Mesothelial cell of epicardium (in vitro differentiated cells): ENCODE measurements at regions not wholly inside any gene's neighbourhood (a gene's known extent, or its start where the extent isn't known, plus 50 kb on each side); places are given as distances from the start of the nearest gene placed in this dataset.

Experiments used
- DNase-seq, 2 experiments: peaks; one replicate each; pipeline ENCODE4 v3.0.0; 2021; ENCODE audit warnings: low spot score in 2 of 2; ENCODE audit not compliant: unreplicated experiment in 2 of 2
- H3K27ac Mint-ChIP-seq: 2 replicates; pipeline ENCODE4 v1.8.0; 2021; ENCODE audit warnings: mixed read lengths
- H3K27me3 Mint-ChIP-seq: 2 replicates; pipeline ENCODE4 v1.8.0; 2021; ENCODE audit warnings: low read depth, mixed read lengths
- H3K36me3 Mint-ChIP-seq: 2 replicates; pipeline ENCODE4 v1.8.0; 2021; ENCODE audit warnings: mixed read lengths
- H3K4me1 Mint-ChIP-seq: 2 replicates; pipeline ENCODE4 v1.8.0; 2021; ENCODE audit warnings: mixed read lengths
- H3K4me3 Mint-ChIP-seq: 2 replicates; pipeline ENCODE4 v1.8.0; 2021; ENCODE audit warnings: mild to moderate bottlenecking, moderate library complexity, mixed read lengths
- H3K9me3 Mint-ChIP-seq: 2 replicates; pipeline ENCODE4 v1.8.0; 2021; ENCODE audit warnings: mixed read lengths
- CTCF ChIP-seq: fragments of 200-600 bp; sonication (generic); IDR thresholded peaks from one replicate; pipeline ENCODE4 v1.5.0; 2021; ENCODE audit warnings: antibody characterized with exemption; ENCODE audit not compliant: unreplicated experiment

GRCh38 chr4:54571293-54572151 lies 86.2 kb upstream of the KIT start:
- no peaks in the 10 kb centered on the region for H3K36me3 Mint-ChIP-seq
- H3K27me3 Mint-ChIP-seq, result peaks cover 2% of the 10 kb centered on the region
- H3K4me3 Mint-ChIP-seq, result no peak overlapping the region
- H3K4me1 Mint-ChIP-seq, result peaks cover 3% of the 10 kb centered on the region
- DNase-seq, result no peak
- TF ChIP-seq CTCF, result no peak
- H3K9me3 Mint-ChIP-seq, result no peaks in the 10 kb centered on the region
- H3K27ac Mint-ChIP-seq, result no peak overlapping the region

- no peaks in the 10 kb centered on the region for H3K9me3 Mint-ChIP-seq
- no peak for TF ChIP-seq CTCF
- H3K4me3 Mint-ChIP-seq, result no peak overlapping the region
- no peak for DNase-seq
- H3K36me3 Mint-ChIP-seq, result no peaks in the 10 kb centered on the region
- H3K4me1 Mint-ChIP-seq, result peaks cover 3% of the 10 kb centered on the region
- H3K27me3 Mint-ChIP-seq, result peaks cover 2% of the 10 kb centered on the region
- H3K27ac Mint-ChIP-seq, result no peak overlapping the region
Observed at GRCh38 chr4:54572152-54572542, 85.6 kb upstream of the KIT start.

- peaks cover 3% of the 10 kb centered on the region for H3K4me1 Mint-ChIP-seq
- H3K27ac Mint-ChIP-seq, result no peak overlapping the region
- no peaks in the 10 kb centered on the region for H3K9me3 Mint-ChIP-seq
- H3K36me3 Mint-ChIP-seq, result no peaks in the 10 kb centered on the region
- DNase-seq, result no peak
- peaks cover 2% of the 10 kb centered on the region for H3K27me3 Mint-ChIP-seq
- no peak overlapping the region for H3K4me3 Mint-ChIP-seq
- no peak for TF ChIP-seq CTCF
Observed at GRCh38 chr4:54574500-54574899, 83.3 kb upstream of the KIT start.

- H3K9me3 Mint-ChIP-seq, result no peaks in the 10 kb centered on the region
- peaks cover 2% of the 10 kb centered on the region for H3K27me3 Mint-ChIP-seq
- no peak overlapping the region for H3K4me3 Mint-ChIP-seq
Observed at GRCh38 chr4:54575919-54576318, 81.8 kb upstream of the KIT start.

GRCh38 chr4:54581807-54582206 lies 76.0 kb upstream of the KIT start:
- DNase-seq, result no peak
- H3K9me3 Mint-ChIP-seq, result no peaks in the 10 kb centered on the region
- H3K36me3 Mint-ChIP-seq, result no peaks in the 10 kb centered on the region
- no peak overlapping the region for H3K4me3 Mint-ChIP-seq
- no peak overlapping the region for H3K27ac Mint-ChIP-seq
- H3K4me1 Mint-ChIP-seq, result no peaks in the 10 kb centered on the region
- H3K27me3 Mint-ChIP-seq, result no peaks in the 10 kb centered on the region
- TF ChIP-seq CTCF, result no peak

More at GRCh38 chr4:54575919-54576318, 81.8 kb upstream of the KIT start:
- DNase-seq, result no peak
- no peak for TF ChIP-seq CTCF
- no peak overlapping the region for H3K27ac Mint-ChIP-seq
- peaks cover 3% of the 10 kb centered on the region for H3K4me1 Mint-ChIP-seq
- no peaks in the 10 kb centered on the region for H3K36me3 Mint-ChIP-seq
